HG03196 (cell line): ENCODE measurements at regions not wholly inside any gene's neighbourhood (a gene's known extent, or its start where the extent isn't known, plus 50 kb on each side); places are given as distances from the start of the nearest gene placed in this dataset.
"Not testable (repeated sequence)": the region's sequence is repeated elsewhere in the genome, so short reads cannot be mapped to it uniquely, and the experiment has no call there.

Source experiments
- ATAC-seq: cut with Tn5 transposase; IDR thresholded peaks from one replicate; pipeline ENCODE4 v1.9.1; 2021; ENCODE audit not compliant: unreplicated experiment

GRCh38 chr11:135015966-135016365 is 603.9 kb upstream of the B3GAT1 start:
- ATAC-seq = no peak

- ATAC-seq = not testable (repeated sequence)
Measured at GRCh38 chr11:135011313-135011712, 599.3 kb upstream of the B3GAT1 start.

- ATAC-seq = no peak
Measured at GRCh38 chr11:135009125-135009524, 597.1 kb upstream of the B3GAT1 start.

GRCh38 chr11:135008412-135008811 is 596.4 kb upstream of the B3GAT1 start:
- ATAC-seq = no peak

- no peak for ATAC-seq
Measured at GRCh38 chr11:135008001-135008405, 596.0 kb upstream of the B3GAT1 start.

GRCh38 chr11:135006800-135007199 is 594.8 kb upstream of the B3GAT1 start:
- no peak for ATAC-seq

GRCh38 chr11:135004495-135004894 is 592.5 kb upstream of the B3GAT1 start:
- no peak for ATAC-seq

- ATAC-seq = no peak
Measured at GRCh38 chr11:135002236-135002635, 590.2 kb upstream of the B3GAT1 start.

- no peak for ATAC-seq
Measured at GRCh38 chr11:135001581-135001980, 589.5 kb upstream of the B3GAT1 start.

- ATAC-seq = not testable (repeated sequence)
Measured at GRCh38 chr11:135001065-135001464, 589.0 kb upstream of the B3GAT1 start.

- no peak for ATAC-seq
Measured at GRCh38 chr11:134999590-134999989, 587.5 kb upstream of the B3GAT1 start.

GRCh38 chr11:134997652-134998320 is 585.7 kb upstream of the B3GAT1 start:
- no peak for ATAC-seq

- ATAC-seq = no peak
Measured at GRCh38 chr11:134995741-134996140, 583.7 kb upstream of the B3GAT1 start.

GRCh38 chr11:134994431-134994830 is 582.4 kb upstream of the B3GAT1 start:
- ATAC-seq = no peak

GRCh38 chr11:134993691-134994243 is 581.7 kb upstream of the B3GAT1 start:
- ATAC-seq = no peak

GRCh38 chr11:134992981-134993380 is 580.9 kb upstream of the B3GAT1 start:
- no peak for ATAC-seq

GRCh38 chr11:134988495-134988894 is 576.5 kb upstream of the B3GAT1 start:
- no peak for ATAC-seq

GRCh38 chr11:134987822-134988221 is 575.8 kb upstream of the B3GAT1 start:
- no peak for ATAC-seq

- ATAC-seq = no peak
Measured at GRCh38 chr11:134987223-134987768, 575.3 kb upstream of the B3GAT1 start.

- no peak for ATAC-seq
Measured at GRCh38 chr11:134984421-134984820, 572.4 kb upstream of the B3GAT1 start.

GRCh38 chr11:134982432-134982831 is 570.4 kb upstream of the B3GAT1 start:
- not testable (repeated sequence) for ATAC-seq

GRCh38 chr11:134981835-134982234 is 569.8 kb upstream of the B3GAT1 start:
- ATAC-seq = no peak
